WERI-Rb-1 (cell line): ENCODE measurements at regions not wholly inside any gene's neighbourhood (a gene's known extent, or its start where the extent isn't known, plus 50 kb on each side); places are given as distances from the start of the nearest gene placed in this dataset.

Experiments used
- DNase-seq: peaks from one replicate; pipeline ENCODE4 v3.0.0-alpha.2; 2020
- H3K27ac ChIP-seq: fragments of 250-450 bp; sonication (Bioruptor Pico); 2 replicates; pipeline ENCODE4 v1.5.1; 2020; ENCODE audit warnings: mild to moderate bottlenecking, moderate library complexity
- H3K27me3 ChIP-seq: fragments of 250-450 bp; sonication (Bioruptor Pico); 2 replicates; pipeline ENCODE4 v1.5.1; 2021; ENCODE audit warnings: mild to moderate bottlenecking, low read depth, moderate library complexity; ENCODE audit not compliant: insufficient read depth, severe bottlenecking
- H3K36me3 ChIP-seq: fragments of 250-450 bp; sonication (Bioruptor Pico); 2 replicates; pipeline ENCODE4 v1.5.1; 2020; ENCODE audit warnings: mild to moderate bottlenecking, moderate library complexity
- H3K4me3 ChIP-seq: 2 replicates; pipeline ENCODE4 v1.5.1; 2011; ENCODE audit warnings: low read depth, mild to moderate bottlenecking, control low read depth, low read length
- H3K9me3 ChIP-seq: fragments of 250-450 bp; sonication (Bioruptor Pico); 2 replicates; pipeline ENCODE4 v1.5.1; 2021; ENCODE audit warnings: mild to moderate bottlenecking, moderate library complexity; ENCODE audit not compliant: severe bottlenecking
- TF ChIP-seq, protein P1 (sequence below): IDR thresholded peaks from 2 replicates; pipeline ENCODE4 v1.5.1; 2011; ENCODE audit warnings: low read depth, mild to moderate bottlenecking, control low read depth, inconsistent platforms, low read length

DNA sequence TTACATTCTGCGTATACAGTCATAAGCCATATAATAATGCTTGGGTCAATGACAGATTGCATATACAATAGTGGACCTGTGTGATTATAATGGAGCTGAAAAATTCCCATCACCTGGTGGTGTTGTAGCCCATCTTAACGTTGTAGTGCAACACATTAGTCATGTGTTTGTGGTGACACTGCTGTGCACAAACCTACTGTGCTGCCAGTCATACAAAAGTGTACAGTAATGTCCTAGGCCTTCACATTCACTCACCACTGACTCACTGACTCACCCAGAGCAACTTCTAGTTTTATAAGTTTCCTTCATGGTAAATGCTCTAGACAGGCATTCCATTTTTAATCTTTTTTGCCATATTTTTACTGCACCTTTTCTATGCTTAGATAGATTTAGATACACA is 194.8 kb upstream of the SEL1L start:
- TF ChIP-seq, protein P1, sequence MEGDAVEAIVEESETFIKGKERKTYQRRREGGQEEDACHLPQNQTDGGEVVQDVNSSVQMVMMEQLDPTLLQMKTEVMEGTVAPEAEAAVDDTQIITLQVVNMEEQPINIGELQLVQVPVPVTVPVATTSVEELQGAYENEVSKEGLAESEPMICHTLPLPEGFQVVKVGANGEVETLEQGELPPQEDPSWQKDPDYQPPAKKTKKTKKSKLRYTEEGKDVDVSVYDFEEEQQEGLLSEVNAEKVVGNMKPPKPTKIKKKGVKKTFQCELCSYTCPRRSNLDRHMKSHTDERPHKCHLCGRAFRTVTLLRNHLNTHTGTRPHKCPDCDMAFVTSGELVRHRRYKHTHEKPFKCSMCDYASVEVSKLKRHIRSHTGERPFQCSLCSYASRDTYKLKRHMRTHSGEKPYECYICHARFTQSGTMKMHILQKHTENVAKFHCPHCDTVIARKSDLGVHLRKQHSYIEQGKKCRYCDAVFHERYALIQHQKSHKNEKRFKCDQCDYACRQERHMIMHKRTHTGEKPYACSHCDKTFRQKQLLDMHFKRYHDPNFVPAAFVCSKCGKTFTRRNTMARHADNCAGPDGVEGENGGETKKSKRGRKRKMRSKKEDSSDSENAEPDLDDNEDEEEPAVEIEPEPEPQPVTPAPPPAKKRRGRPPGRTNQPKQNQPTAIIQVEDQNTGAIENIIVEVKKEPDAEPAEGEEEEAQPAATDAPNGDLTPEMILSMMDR = no peak
- no peaks in the 10 kb centered on the region for H3K36me3 ChIP-seq
- no peak for DNase-seq
- H3K27me3 ChIP-seq = no peaks in the 10 kb centered on the region
- no peaks in the 10 kb centered on the region for H3K9me3 ChIP-seq
- H3K27ac ChIP-seq = no peak overlapping the region
- H3K4me3 ChIP-seq = no peak overlapping the region

DNA sequence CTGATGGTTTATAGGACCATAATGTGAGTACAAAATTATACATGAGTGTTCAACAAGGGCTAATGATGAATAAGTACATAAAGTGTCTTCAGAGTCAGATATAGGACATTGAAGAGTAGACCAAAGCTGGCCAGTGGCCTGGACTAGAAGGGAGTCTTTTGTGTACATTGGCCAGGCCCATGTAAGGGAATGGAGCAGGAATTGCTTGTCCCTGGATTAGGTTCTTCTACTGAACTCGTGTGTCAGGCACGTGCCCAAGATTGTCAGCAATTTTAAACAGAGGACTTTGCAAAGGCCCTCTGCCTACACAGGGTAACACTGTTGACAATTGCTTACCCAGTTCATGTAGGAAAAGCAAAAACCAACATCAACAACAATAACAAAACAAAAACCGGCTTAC is 196.0 kb upstream of the SEL1L start:
- H3K27ac ChIP-seq = no peak overlapping the region
- DNase-seq = no peak
- H3K9me3 ChIP-seq = no peaks in the 10 kb centered on the region
- no peak overlapping the region for H3K4me3 ChIP-seq
- no peaks in the 10 kb centered on the region for H3K27me3 ChIP-seq
- H3K36me3 ChIP-seq = no peaks in the 10 kb centered on the region
- TF ChIP-seq, protein P1 = no peak

DNA sequence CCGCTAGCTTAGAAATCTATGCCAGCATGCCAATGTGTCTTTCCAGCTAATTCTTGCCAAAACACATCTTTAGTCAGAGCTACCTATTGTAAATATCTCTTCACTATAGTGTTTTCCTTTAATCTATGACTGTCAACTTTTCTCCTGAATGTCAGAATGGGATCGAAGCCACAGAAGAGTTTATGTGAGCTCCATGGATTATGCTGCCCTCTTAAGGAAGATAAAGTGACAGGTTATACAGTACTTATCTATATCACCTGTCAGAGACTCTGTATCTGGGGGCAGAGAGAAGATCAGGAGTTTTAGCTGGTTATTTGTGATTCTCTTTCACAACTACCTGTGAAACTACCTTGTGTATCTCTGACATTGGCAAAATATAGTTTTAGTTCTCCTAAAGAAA is 204.3 kb upstream of the SEL1L start:
- Histone ChIP-seq H3K4me3 (no peak overlapping the region), H3K27me3 (no peaks in the 10 kb centered on the region), H3K9me3 (no peaks in the 10 kb centered on the region), H3K36me3 (no peaks in the 10 kb centered on the region), H3K27ac (no peak overlapping the region)
- DNase-seq = no peak
- TF ChIP-seq, protein P1 = no peak

DNA sequence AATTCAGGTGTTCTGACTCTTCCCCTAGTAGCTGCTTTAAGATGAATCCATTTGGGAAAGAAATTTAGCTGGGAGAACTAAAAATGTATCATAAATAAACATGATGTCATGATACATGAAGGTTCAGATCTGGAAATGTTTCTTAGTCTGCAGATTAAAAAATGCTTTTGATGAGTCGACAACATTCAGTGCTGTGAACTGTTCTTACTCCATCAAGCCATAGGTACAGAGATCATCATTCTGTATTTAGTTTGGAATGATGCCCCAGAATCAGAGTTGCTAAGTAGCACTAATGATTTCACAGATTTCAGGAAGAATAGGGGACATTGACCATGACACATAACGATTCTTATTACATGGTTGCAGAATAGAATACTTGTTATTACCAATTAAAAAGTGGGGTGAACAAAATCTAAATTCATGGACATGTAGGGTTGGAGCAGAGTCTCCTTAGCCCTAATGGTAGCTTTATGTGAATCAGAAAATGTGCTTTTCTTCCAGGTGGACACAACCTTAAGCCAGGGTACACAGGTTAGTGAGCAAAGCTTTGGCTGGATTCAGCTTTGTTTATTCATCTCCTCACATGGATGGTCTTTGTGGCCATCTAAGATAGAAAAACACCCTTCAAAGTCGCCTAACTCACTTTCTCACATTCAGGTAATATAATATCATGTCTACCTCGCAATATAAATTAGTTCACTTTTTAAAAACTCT is 205.4 kb upstream of the SEL1L start:
- H3K36me3 ChIP-seq = no peaks in the 10 kb centered on the region
- TF ChIP-seq, protein P1 = no peak
- H3K9me3 ChIP-seq = no peaks in the 10 kb centered on the region
- H3K4me3 ChIP-seq = no peak overlapping the region
- DNase-seq = no peak
- no peaks in the 10 kb centered on the region for H3K27me3 ChIP-seq
- no peak overlapping the region for H3K27ac ChIP-seq

DNA sequence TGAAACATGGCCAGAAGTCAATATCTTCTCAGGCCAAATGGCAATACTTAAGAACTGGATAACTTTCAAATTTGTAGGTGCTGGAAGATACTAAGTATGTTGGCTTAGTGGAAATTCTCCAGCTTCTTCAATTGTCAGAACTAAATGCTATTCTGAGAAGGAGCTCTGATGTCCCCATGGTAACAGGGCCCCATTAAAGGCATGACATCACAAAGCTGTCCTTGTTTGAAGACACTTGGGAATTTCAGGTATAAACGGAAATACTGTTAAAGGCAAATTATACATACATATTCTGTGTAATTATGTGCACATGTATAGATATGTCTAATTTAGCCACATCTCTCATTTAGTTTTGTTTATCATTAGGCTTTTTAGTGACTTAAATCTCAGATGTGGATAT is 210.0 kb upstream of the SEL1L start:
- Histone ChIP-seq H3K27me3 (no peaks in the 10 kb centered on the region), H3K27ac (no peak overlapping the region), H3K36me3 (no peaks in the 10 kb centered on the region), H3K4me3 (no peak overlapping the region), H3K9me3 (no peaks in the 10 kb centered on the region)
- no peak for DNase-seq
- TF ChIP-seq, protein P1 = no peak

DNA sequence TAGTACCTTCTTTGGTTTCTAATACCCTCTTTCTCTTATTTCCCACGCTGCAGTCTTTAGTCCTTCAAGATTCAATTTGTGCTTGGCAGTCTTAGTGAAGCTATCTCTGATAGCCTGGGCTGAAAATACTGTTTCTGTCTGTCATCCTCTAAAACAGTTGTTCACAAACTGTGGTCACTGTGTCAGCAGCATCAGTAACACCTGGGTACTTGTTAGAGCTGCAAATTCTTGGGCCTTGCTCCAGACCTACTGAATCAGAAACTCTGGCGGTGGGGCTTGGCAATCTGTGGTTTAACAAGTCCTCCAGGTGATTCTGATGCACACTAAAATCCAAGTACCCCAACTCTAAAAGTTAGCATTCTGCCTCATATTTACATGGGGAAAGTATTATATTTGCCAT is 217.5 kb upstream of the SEL1L start:
- no peaks in the 10 kb centered on the region for H3K27me3 ChIP-seq
- no peak overlapping the region for H3K27ac ChIP-seq
- TF ChIP-seq, protein P1 = no peak
- no peak overlapping the region for H3K4me3 ChIP-seq
- no peaks in the 10 kb centered on the region for H3K9me3 ChIP-seq
- no peak for DNase-seq
- H3K36me3 ChIP-seq = no peaks in the 10 kb centered on the region
